ENCODE measurements at regions not wholly inside any gene's neighbourhood (a gene's known extent, or its start where the extent isn't known, plus 50 kb on each side); places are given as distances from the start of the nearest gene placed in this dataset.

GRCh38 chr7:68550027-68550426 lies 1048.2 kb upstream of the AUTS2 start:
- Histone ChIP-seq H3K9me3 (no peaks in the 10 kb centered on the region), H3K36me3 (no peaks in the 10 kb centered on the region), H3K4me3 (no peak overlapping the region), H3K27me3 (no peaks in the 10 kb centered on the region), H3K4me1 (no peaks in the 10 kb centered on the region), H3K27ac (no peak overlapping the region)
- WGBS, 2 donors = 88 to 91% methylated on average over 2 of the region's 2 CpGs
- no peak for TF ChIP-seq EP300 (IDR thresholded peaks at IDR 0.05)
- TF ChIP-seq POLR2A (IDR thresholded peaks at IDR 0.05) = no peak
- no peak for TF ChIP-seq POLR2AphosphoS5 (IDR thresholded peaks at IDR 0.05)
- no peak for ATAC-seq (ENCODE audit: low FRiP score in 2 of 2)
- no peak for DNase-seq

- no peaks in the 10 kb centered on the region for H3K36me3 ChIP-seq
- H3K27me3 ChIP-seq = no peaks in the 10 kb centered on the region
- ATAC-seq (ENCODE audit: low FRiP score in 2 of 2) (no peak), DNase-seq (no peak)
- H3K4me3 ChIP-seq = no peak overlapping the region
- TF ChIP-seq EP300 (IDR thresholded peaks at IDR 0.05) (no peak), POLR2A (IDR thresholded peaks at IDR 0.05) (no peak), POLR2AphosphoS5 (IDR thresholded peaks at IDR 0.05) (no peak), CTCF (IDR thresholded peaks at IDR 0.05) (no peak)
- no peak overlapping the region for H3K27ac ChIP-seq
- no peaks in the 10 kb centered on the region for H3K9me3 ChIP-seq
- no peaks in the 10 kb centered on the region for H3K4me1 ChIP-seq
- WGBS, 2 donors = 81 to 89% methylated on average over 3 of the region's 3 CpGs
These were observed 1047.6 kb upstream of the AUTS2 start for GRCh38 chr7:68550635-68551034.

GRCh38 chr7:68556537-68556936 lies 1041.7 kb upstream of the AUTS2 start:
- H3K36me3 ChIP-seq = no peaks in the 10 kb centered on the region
- H3K27me3 ChIP-seq = no peaks in the 10 kb centered on the region
- H3K4me1 ChIP-seq = no peaks in the 10 kb centered on the region
- no peaks in the 10 kb centered on the region for H3K9me3 ChIP-seq
- TF ChIP-seq POLR2A (IDR thresholded peaks at IDR 0.05) (no peak), CTCF (IDR thresholded peaks at IDR 0.05) (no peak), EP300 (IDR thresholded peaks at IDR 0.05) (no peak), POLR2AphosphoS5 (IDR thresholded peaks at IDR 0.05) (no peak)
- DNase-seq (no peak), ATAC-seq (ENCODE audit: low FRiP score in 2 of 2) (no peak)
- no peak overlapping the region for H3K27ac ChIP-seq
- 85 to 87% methylated on average over 3 of the region's 3 CpGs for WGBS, 2 donors
- no peak overlapping the region for H3K4me3 ChIP-seq

GRCh38 chr7:68559518-68559917 lies 1038.8 kb upstream of the AUTS2 start:
- no peak overlapping the region for H3K27ac ChIP-seq
- WGBS, 2 donors = 84 to 89% methylated on average over 1 of the region's 1 CpG
- H3K4me3 ChIP-seq = no peak overlapping the region
- no peaks in the 10 kb centered on the region for H3K27me3 ChIP-seq
- no peaks in the 10 kb centered on the region for H3K9me3 ChIP-seq
- H3K36me3 ChIP-seq = no peaks in the 10 kb centered on the region
- ATAC-seq (ENCODE audit: low FRiP score in 2 of 2) (no peak), DNase-seq (no peak)
- no peaks in the 10 kb centered on the region for H3K4me1 ChIP-seq
- TF ChIP-seq EP300 (IDR thresholded peaks at IDR 0.05) (no peak), POLR2AphosphoS5 (IDR thresholded peaks at IDR 0.05) (no peak), POLR2A (IDR thresholded peaks at IDR 0.05) (no peak), CTCF (IDR thresholded peaks at IDR 0.05) (no peak)

GRCh38 chr7:68562323-68562899 lies 1035.9 kb upstream of the AUTS2 start:
- DNase-seq (no peak), ATAC-seq (ENCODE audit: low FRiP score in 2 of 2) (peak in 1 of 2 donors; percentile 80)
- H3K27ac ChIP-seq = no peak overlapping the region
- no peak for TF ChIP-seq POLR2A (IDR thresholded peaks at IDR 0.05)
- TF ChIP-seq CTCF (IDR thresholded peaks at IDR 0.05) = no peak
- TF ChIP-seq POLR2AphosphoS5 (IDR thresholded peaks at IDR 0.05) = no peak
- no peak for TF ChIP-seq EP300 (IDR thresholded peaks at IDR 0.05)
- no peak overlapping the region for H3K4me3 ChIP-seq
- 60 to 64% methylated on average over 6 of the region's 6 CpGs for WGBS, 2 donors
- H3K4me1 ChIP-seq = no peaks in the 10 kb centered on the region
- H3K27me3 ChIP-seq = no peaks in the 10 kb centered on the region
- no peaks in the 10 kb centered on the region for H3K36me3 ChIP-seq
- peaks cover 0 to 5% (median 0%) of the 10 kb centered on the region in 4 donors for H3K9me3 ChIP-seq
